ENCODE measurements at regions not wholly inside any gene's neighbourhood (a gene's known extent, or its start where the extent isn't known, plus 50 kb on each side); places are given as distances from the start of the nearest gene placed in this dataset.
A peak's percentile ranks its signal among the peaks of the same experiment; 100 is the strongest.

GRCh38 chr20:50301165-50301564 is 110.5 kb downstream of the CEBPB start:
- no peak overlapping the region for H3K27ac ChIP-seq (ENCODE audit: low read depth, low read length)

GRCh38 chr20:50301712-50302111 is 111.1 kb downstream of the CEBPB start:
- no peaks in the 10 kb centered on the region for H3K9me3 ChIP-seq (ENCODE audit: control insufficient read depth in 5 of 5, low read length in 5 of 5)
- H3K4me3 ChIP-seq (ENCODE audit: low read depth in 1 of 5, low read length in 5 of 5), result no peak overlapping the region
- H3K27ac ChIP-seq (ENCODE audit: low read depth, low read length), result no peak overlapping the region
- H3K9ac ChIP-seq (ENCODE audit: low read length in 5 of 5), result no peak overlapping the region
- H3K36me3 ChIP-seq (ENCODE audit: control insufficient read depth in 5 of 5, insufficient read depth in 5 of 5, low read length in 5 of 5), result no peaks in the 10 kb centered on the region
- H3K4me1 ChIP-seq (ENCODE audit: control insufficient read depth in 5 of 5, insufficient read depth in 5 of 5, low read length in 5 of 5), result peaks cover 14 to 56% (median 41%) of the 10 kb centered on the region in 5 donors
- H3K27me3 ChIP-seq (ENCODE audit: control insufficient read depth in 5 of 5, insufficient read depth in 4 of 5, low read length in 5 of 5), result no peaks in the 10 kb centered on the region

More at GRCh38 chr20:50301165-50301564, 110.5 kb downstream of the CEBPB start:
- Histone ChIP-seq H3K27me3 (ENCODE audit: control insufficient read depth in 5 of 5, insufficient read depth in 4 of 5, low read length in 5 of 5) (no peaks in the 10 kb centered on the region), H3K36me3 (ENCODE audit: control insufficient read depth in 5 of 5, insufficient read depth in 5 of 5, low read length in 5 of 5) (no peaks in the 10 kb centered on the region), H3K4me3 (ENCODE audit: low read depth in 1 of 5, low read length in 5 of 5) (no peak overlapping the region), H3K9ac (ENCODE audit: low read length in 5 of 5) (no peak overlapping the region), H3K9me3 (ENCODE audit: control insufficient read depth in 5 of 5, low read length in 5 of 5) (no peaks in the 10 kb centered on the region), H3K4me1 (ENCODE audit: control insufficient read depth in 5 of 5, insufficient read depth in 5 of 5, low read length in 5 of 5) (peaks cover 12 to 52% (median 36%) of the 10 kb centered on the region in 5 donors)

- no peaks in the 10 kb centered on the region for H3K27me3 ChIP-seq (ENCODE audit: control insufficient read depth in 5 of 5, insufficient read depth in 4 of 5, low read length in 5 of 5)
- H3K4me3 ChIP-seq (ENCODE audit: low read depth in 1 of 5, low read length in 5 of 5), result no peak overlapping the region
- H3K9me3 ChIP-seq (ENCODE audit: control insufficient read depth in 5 of 5, low read length in 5 of 5), result no peaks in the 10 kb centered on the region
- H3K27ac ChIP-seq (ENCODE audit: low read depth, low read length), result peak overlapping the region; percentile 2
- no peaks in the 10 kb centered on the region for H3K36me3 ChIP-seq (ENCODE audit: control insufficient read depth in 5 of 5, insufficient read depth in 5 of 5, low read length in 5 of 5)
- peaks cover 14 to 55% (median 45%) of the 10 kb centered on the region in 5 donors for H3K4me1 ChIP-seq (ENCODE audit: control insufficient read depth in 5 of 5, insufficient read depth in 5 of 5, low read length in 5 of 5)
- H3K9ac ChIP-seq (ENCODE audit: low read length in 5 of 5), result no peak overlapping the region
Measured at GRCh38 chr20:50302341-50303057, 111.9 kb downstream of the CEBPB start.

- Histone ChIP-seq H3K9me3 (ENCODE audit: control insufficient read depth in 5 of 5, low read length in 5 of 5) (no peaks in the 10 kb centered on the region), H3K27ac (ENCODE audit: low read depth, low read length) (peak overlapping the region; percentile 99), H3K9ac (ENCODE audit: low read length in 5 of 5) (peak overlapping the region; percentile 6 to 64 (median 15)), H3K4me1 (ENCODE audit: control insufficient read depth in 5 of 5, insufficient read depth in 5 of 5, low read length in 5 of 5) (peaks cover 17 to 60% (median 49%) of the 10 kb centered on the region in 5 donors), H3K36me3 (ENCODE audit: control insufficient read depth in 5 of 5, insufficient read depth in 5 of 5, low read length in 5 of 5) (no peaks in the 10 kb centered on the region), H3K27me3 (ENCODE audit: control insufficient read depth in 5 of 5, insufficient read depth in 4 of 5, low read length in 5 of 5) (no peaks in the 10 kb centered on the region), H3K4me3 (ENCODE audit: low read depth in 1 of 5, low read length in 5 of 5) (peak overlapping the region in 1 of 5 donors; percentile 11)
Measured at GRCh38 chr20:50303573-50304500, 113.2 kb downstream of the CEBPB start.

- H3K4me1 ChIP-seq (ENCODE audit: control insufficient read depth in 5 of 5, insufficient read depth in 5 of 5, low read length in 5 of 5), result peaks cover 21 to 67% (median 55%) of the 10 kb centered on the region in 5 donors
Measured at GRCh38 chr20:50304501-50304856, 113.8 kb downstream of the CEBPB start.

GRCh38 chr20:50304923-50305635 is 114.4 kb downstream of the CEBPB start:
- H3K9me3 ChIP-seq (ENCODE audit: control insufficient read depth in 5 of 5, low read length in 5 of 5), result no peaks in the 10 kb centered on the region
- no peaks in the 10 kb centered on the region for H3K36me3 ChIP-seq (ENCODE audit: control insufficient read depth in 5 of 5, insufficient read depth in 5 of 5, low read length in 5 of 5)
- peaks cover 23 to 70% (median 58%) of the 10 kb centered on the region in 5 donors for H3K4me1 ChIP-seq (ENCODE audit: control insufficient read depth in 5 of 5, insufficient read depth in 5 of 5, low read length in 5 of 5)
- H3K27ac ChIP-seq (ENCODE audit: low read depth, low read length), result peak overlapping the region; percentile 99
- H3K9ac ChIP-seq (ENCODE audit: low read length in 5 of 5), result peak overlapping the region; percentile 2 to 94 (median 69)
- H3K4me3 ChIP-seq (ENCODE audit: low read depth in 1 of 5, low read length in 5 of 5), result no peak overlapping the region
- no peaks in the 10 kb centered on the region for H3K27me3 ChIP-seq (ENCODE audit: control insufficient read depth in 5 of 5, insufficient read depth in 4 of 5, low read length in 5 of 5)

More at GRCh38 chr20:50304501-50304856, 113.8 kb downstream of the CEBPB start:
- Histone ChIP-seq H3K36me3 (ENCODE audit: control insufficient read depth in 5 of 5, insufficient read depth in 5 of 5, low read length in 5 of 5) (no peaks in the 10 kb centered on the region), H3K27me3 (ENCODE audit: control insufficient read depth in 5 of 5, insufficient read depth in 4 of 5, low read length in 5 of 5) (no peaks in the 10 kb centered on the region), H3K27ac (ENCODE audit: low read depth, low read length) (peak overlapping the region; percentile 99), H3K9me3 (ENCODE audit: control insufficient read depth in 5 of 5, low read length in 5 of 5) (no peaks in the 10 kb centered on the region), H3K4me3 (ENCODE audit: low read depth in 1 of 5, low read length in 5 of 5) (peak overlapping the region in 1 of 5 donors; percentile 11), H3K9ac (ENCODE audit: low read length in 5 of 5) (peak overlapping the region; percentile 6 to 64 (median 56))

GRCh38 chr20:50305636-50306477 is 115.2 kb downstream of the CEBPB start:
- Histone ChIP-seq H3K9ac (ENCODE audit: low read length in 5 of 5) (peak overlapping the region; percentile 42 to 94 (median 69)), H3K27me3 (ENCODE audit: control insufficient read depth in 5 of 5, insufficient read depth in 4 of 5, low read length in 5 of 5) (no peaks in the 10 kb centered on the region), H3K9me3 (ENCODE audit: control insufficient read depth in 5 of 5, low read length in 5 of 5) (no peaks in the 10 kb centered on the region), H3K27ac (ENCODE audit: low read depth, low read length) (peak overlapping the region; percentile 99), H3K36me3 (ENCODE audit: control insufficient read depth in 5 of 5, insufficient read depth in 5 of 5, low read length in 5 of 5) (no peaks in the 10 kb centered on the region), H3K4me3 (ENCODE audit: low read depth in 1 of 5, low read length in 5 of 5) (peak overlapping the region in 1 of 5 donors; percentile 6), H3K4me1 (ENCODE audit: control insufficient read depth in 5 of 5, insufficient read depth in 5 of 5, low read length in 5 of 5) (peaks cover 23 to 70% (median 58%) of the 10 kb centered on the region in 5 donors)

- Histone ChIP-seq H3K9ac (ENCODE audit: low read length in 5 of 5) (peak overlapping the region; percentile 42 to 83 (median 57)), H3K27me3 (ENCODE audit: control insufficient read depth in 5 of 5, insufficient read depth in 4 of 5, low read length in 5 of 5) (no peaks in the 10 kb centered on the region), H3K4me3 (ENCODE audit: low read depth in 1 of 5, low read length in 5 of 5) (no peak overlapping the region), H3K27ac (ENCODE audit: low read depth, low read length) (peak overlapping the region; percentile 99), H3K9me3 (ENCODE audit: control insufficient read depth in 5 of 5, low read length in 5 of 5) (no peaks in the 10 kb centered on the region), H3K36me3 (ENCODE audit: control insufficient read depth in 5 of 5, insufficient read depth in 5 of 5, low read length in 5 of 5) (no peaks in the 10 kb centered on the region), H3K4me1 (ENCODE audit: control insufficient read depth in 5 of 5, insufficient read depth in 5 of 5, low read length in 5 of 5) (peaks cover 23 to 76% (median 58%) of the 10 kb centered on the region in 5 donors)
Measured at GRCh38 chr20:50306478-50307423, 116.1 kb downstream of the CEBPB start.
